ENCODE measurements at regions not wholly inside any gene's neighbourhood (a gene's known extent, or its start where the extent isn't known, plus 50 kb on each side); places are given as distances from the start of the nearest gene placed in this dataset.

- H3K9me2 ChIP-seq (replicated peaks; ENCODE audit: control insufficient read depth, low read length), result no peaks in the 10 kb centered on the region
Observed at GRCh38 chr13:62084728-62085127, 669.1 kb upstream of the PCDH20 start.

GRCh38 chr13:62067821-62068220, 652.2 kb upstream of the PCDH20 start:
- H3F3A ChIP-seq (ENCODE audit: control insufficient read depth, insufficient read depth), result no peaks in the 10 kb centered on the region

More at GRCh38 chr13:62084728-62085127, 669.1 kb upstream of the PCDH20 start:
- Histone ChIP-seq H3K27ac (ENCODE audit: low read depth, low read length) (no peak overlapping the region), H3K4me1 (ENCODE audit: control insufficient read depth, low read length) (no peaks in the 10 kb centered on the region), H3F3A (ENCODE audit: control insufficient read depth, insufficient read depth) (no peaks in the 10 kb centered on the region), H3K9me3 (ENCODE audit: control insufficient read depth, insufficient read depth, low read length) (no peaks in the 10 kb centered on the region), H3K79me2 (ENCODE audit: control insufficient read depth, low read length) (no peaks in the 10 kb centered on the region), H4K20me1 (ENCODE audit: control insufficient read depth, insufficient read depth, low read depth, low read length) (no peaks in the 10 kb centered on the region), H3K27me3 (ENCODE audit: control insufficient read depth, low read length) (no peaks in the 10 kb centered on the region), H3K4me2 (ENCODE audit: low read length) (no peak overlapping the region), H3K36me3 (ENCODE audit: control insufficient read depth, low read length) (no peaks in the 10 kb centered on the region), H3K4me3 (ENCODE audit: low read length) (no peak overlapping the region)
- no peak for TF ChIP-seq EZH2phosphoT487 (IDR thresholded peaks at IDR 0.05; ENCODE audit: borderline replicate concordance, low read length)
- TF ChIP-seq, protein P1, sequence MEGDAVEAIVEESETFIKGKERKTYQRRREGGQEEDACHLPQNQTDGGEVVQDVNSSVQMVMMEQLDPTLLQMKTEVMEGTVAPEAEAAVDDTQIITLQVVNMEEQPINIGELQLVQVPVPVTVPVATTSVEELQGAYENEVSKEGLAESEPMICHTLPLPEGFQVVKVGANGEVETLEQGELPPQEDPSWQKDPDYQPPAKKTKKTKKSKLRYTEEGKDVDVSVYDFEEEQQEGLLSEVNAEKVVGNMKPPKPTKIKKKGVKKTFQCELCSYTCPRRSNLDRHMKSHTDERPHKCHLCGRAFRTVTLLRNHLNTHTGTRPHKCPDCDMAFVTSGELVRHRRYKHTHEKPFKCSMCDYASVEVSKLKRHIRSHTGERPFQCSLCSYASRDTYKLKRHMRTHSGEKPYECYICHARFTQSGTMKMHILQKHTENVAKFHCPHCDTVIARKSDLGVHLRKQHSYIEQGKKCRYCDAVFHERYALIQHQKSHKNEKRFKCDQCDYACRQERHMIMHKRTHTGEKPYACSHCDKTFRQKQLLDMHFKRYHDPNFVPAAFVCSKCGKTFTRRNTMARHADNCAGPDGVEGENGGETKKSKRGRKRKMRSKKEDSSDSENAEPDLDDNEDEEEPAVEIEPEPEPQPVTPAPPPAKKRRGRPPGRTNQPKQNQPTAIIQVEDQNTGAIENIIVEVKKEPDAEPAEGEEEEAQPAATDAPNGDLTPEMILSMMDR (IDR thresholded peaks at IDR 0.05; ENCODE audit: low read depth, low read length, poor library complexity, severe bottlenecking), result no peak

DNA sequence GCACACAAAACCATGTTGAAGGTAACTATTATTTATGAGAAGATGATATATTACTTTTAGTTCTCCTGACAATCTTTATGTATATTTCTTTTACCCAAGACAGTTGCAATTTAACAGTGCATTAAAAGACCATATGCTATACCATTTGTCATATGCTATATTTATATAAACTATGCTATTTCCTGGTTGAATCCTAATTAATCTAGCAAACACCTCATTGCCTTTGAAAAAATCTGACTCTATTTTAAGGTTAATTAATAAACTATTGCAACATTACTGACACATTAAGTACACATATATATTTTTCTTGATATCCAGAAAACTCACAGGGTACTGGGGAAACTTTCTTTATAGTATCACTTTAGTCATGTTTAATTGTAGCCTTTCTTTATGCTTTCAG, 649.4 kb upstream of the PCDH20 start:
- no peak overlapping the region for H3K4me3 ChIP-seq (ENCODE audit: low read length)
- no peaks in the 10 kb centered on the region for H3K36me3 ChIP-seq (ENCODE audit: control insufficient read depth, low read length)
- no peaks in the 10 kb centered on the region for H4K20me1 ChIP-seq (ENCODE audit: control insufficient read depth, insufficient read depth, low read depth, low read length)
- TF ChIP-seq EZH2phosphoT487 (IDR thresholded peaks at IDR 0.05; ENCODE audit: borderline replicate concordance, low read length), result no peak
- TF ChIP-seq, protein P1 (IDR thresholded peaks at IDR 0.05; ENCODE audit: low read depth, low read length, poor library complexity, severe bottlenecking), result no peak
- H3F3A ChIP-seq (ENCODE audit: control insufficient read depth, insufficient read depth), result no peaks in the 10 kb centered on the region
- no peak overlapping the region for H3K4me2 ChIP-seq (ENCODE audit: low read length)
- H3K79me2 ChIP-seq (ENCODE audit: control insufficient read depth, low read length), result no peaks in the 10 kb centered on the region
- H3K4me1 ChIP-seq (ENCODE audit: control insufficient read depth, low read length), result no peaks in the 10 kb centered on the region
- H3K27me3 ChIP-seq (ENCODE audit: control insufficient read depth, low read length), result no peaks in the 10 kb centered on the region
- no peak overlapping the region for H3K27ac ChIP-seq (ENCODE audit: low read depth, low read length)
- no peaks in the 10 kb centered on the region for H3K9me3 ChIP-seq (ENCODE audit: control insufficient read depth, insufficient read depth, low read length)
- H3K9me2 ChIP-seq (replicated peaks; ENCODE audit: control insufficient read depth, low read length), result no peaks in the 10 kb centered on the region

More at GRCh38 chr13:62067821-62068220, 652.2 kb upstream of the PCDH20 start:
- Histone ChIP-seq H3K27ac (ENCODE audit: low read depth, low read length) (no peak overlapping the region), H3K4me3 (ENCODE audit: low read length) (no peak overlapping the region), H3K4me2 (ENCODE audit: low read length) (no peak overlapping the region), H3K36me3 (ENCODE audit: control insufficient read depth, low read length) (no peaks in the 10 kb centered on the region), H3K9me3 (ENCODE audit: control insufficient read depth, insufficient read depth, low read length) (no peaks in the 10 kb centered on the region), H3K9me2 (replicated peaks; ENCODE audit: control insufficient read depth, low read length) (no peaks in the 10 kb centered on the region), H3K79me2 (ENCODE audit: control insufficient read depth, low read length) (no peaks in the 10 kb centered on the region), H3K4me1 (ENCODE audit: control insufficient read depth, low read length) (no peaks in the 10 kb centered on the region), H3K27me3 (ENCODE audit: control insufficient read depth, low read length) (no peaks in the 10 kb centered on the region), H4K20me1 (ENCODE audit: control insufficient read depth, insufficient read depth, low read depth, low read length) (no peaks in the 10 kb centered on the region)
- TF ChIP-seq EZH2phosphoT487 (IDR thresholded peaks at IDR 0.05; ENCODE audit: borderline replicate concordance, low read length), result no peak
- TF ChIP-seq, protein P1 (IDR thresholded peaks at IDR 0.05; ENCODE audit: low read depth, low read length, poor library complexity, severe bottlenecking), result no peak
